SU-DHL-6 (cell line): ENCODE measurements at regions not wholly inside any gene's neighbourhood (a gene's known extent, or its start where the extent isn't known, plus 50 kb on each side); places are given as distances from the start of the nearest gene placed in this dataset.

Experiments used
- EZH2phosphoT487 ChIP-seq: fragments of 200-600 bp; sonication (generic), shearing (Covaris generic); conservative IDR thresholded peaks from 2 replicates; pipeline ENCODE4 v1.6.1; 2018; ENCODE audit warnings: mild to moderate bottlenecking, antibody characterized with exemption, low read length, moderate library complexity, mixed read lengths
- TF ChIP-seq, protein P1 (sequence below): fragments of 200-600 bp; sonication (generic); IDR thresholded peaks from one replicate; pipeline ENCODE4 v1.5.1; 2017; ENCODE audit warnings: antibody characterized with exemption, mild to moderate bottlenecking, low read length, moderate library complexity; ENCODE audit not compliant: insufficient read depth, poor library complexity, severe bottlenecking

DNA sequence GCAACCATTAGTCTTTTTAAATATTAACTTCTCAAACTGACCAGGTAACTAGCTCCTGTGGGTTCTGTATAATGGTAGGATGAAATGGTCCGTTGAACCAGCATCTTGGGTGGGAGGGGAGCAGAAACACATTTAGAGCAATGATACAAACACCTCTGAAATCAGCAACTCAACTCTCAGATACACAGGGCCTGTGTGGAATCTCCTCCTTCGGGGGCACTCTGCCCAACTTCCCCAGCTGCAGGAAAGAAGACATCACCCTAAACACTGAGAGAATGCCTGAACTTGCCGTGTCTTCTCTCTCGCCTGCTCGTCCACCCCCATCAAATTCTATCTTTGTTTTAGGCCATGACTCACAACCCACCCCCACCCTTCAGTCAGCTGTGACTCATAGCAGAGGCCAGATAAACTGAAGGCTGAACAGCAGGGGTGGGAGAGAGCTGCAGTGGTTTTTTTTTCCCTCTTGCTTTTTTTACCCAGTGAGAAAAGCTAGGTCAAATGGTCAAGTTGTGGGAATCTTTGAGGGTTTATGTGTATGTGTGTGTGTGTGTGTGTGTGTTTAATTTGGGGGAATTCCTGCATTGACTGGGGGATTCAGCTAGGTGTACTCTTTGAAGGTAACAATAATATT, 593.4 kb upstream of the JAG1 start:
- TF ChIP-seq, protein P1, sequence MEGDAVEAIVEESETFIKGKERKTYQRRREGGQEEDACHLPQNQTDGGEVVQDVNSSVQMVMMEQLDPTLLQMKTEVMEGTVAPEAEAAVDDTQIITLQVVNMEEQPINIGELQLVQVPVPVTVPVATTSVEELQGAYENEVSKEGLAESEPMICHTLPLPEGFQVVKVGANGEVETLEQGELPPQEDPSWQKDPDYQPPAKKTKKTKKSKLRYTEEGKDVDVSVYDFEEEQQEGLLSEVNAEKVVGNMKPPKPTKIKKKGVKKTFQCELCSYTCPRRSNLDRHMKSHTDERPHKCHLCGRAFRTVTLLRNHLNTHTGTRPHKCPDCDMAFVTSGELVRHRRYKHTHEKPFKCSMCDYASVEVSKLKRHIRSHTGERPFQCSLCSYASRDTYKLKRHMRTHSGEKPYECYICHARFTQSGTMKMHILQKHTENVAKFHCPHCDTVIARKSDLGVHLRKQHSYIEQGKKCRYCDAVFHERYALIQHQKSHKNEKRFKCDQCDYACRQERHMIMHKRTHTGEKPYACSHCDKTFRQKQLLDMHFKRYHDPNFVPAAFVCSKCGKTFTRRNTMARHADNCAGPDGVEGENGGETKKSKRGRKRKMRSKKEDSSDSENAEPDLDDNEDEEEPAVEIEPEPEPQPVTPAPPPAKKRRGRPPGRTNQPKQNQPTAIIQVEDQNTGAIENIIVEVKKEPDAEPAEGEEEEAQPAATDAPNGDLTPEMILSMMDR, result no peak
- TF ChIP-seq EZH2phosphoT487, result no peak
